Stimulated activated CD8-positive, alpha-beta memory T cell treated with anti-CD3 and anti-CD28 coated beads, Interleukin-15, amount 100 ng/mL, for 24 hours (primary cell): ENCODE measurements at regions not wholly inside any gene's neighbourhood (a gene's known extent, or its start where the extent isn't known, plus 50 kb on each side); places are given as distances from the start of the nearest gene placed in this dataset.
"Not testable (repeated sequence)": the region's sequence is repeated elsewhere in the genome, so short reads cannot be mapped to it uniquely, and the experiment has no call there.

Source experiments
- DNase-seq: peaks from one replicate; pipeline ENCODE4 v3.0.0-alpha.2; 2020; ENCODE audit warnings: low read depth

- DNase-seq, result no peak
Observed at GRCh38 chr2:16036951-16037350, 96.6 kb downstream of the MYCN start.

GRCh38 chr2:16035747-16036745 lies 95.7 kb downstream of the MYCN start:
- no peak for DNase-seq

- DNase-seq, result no peak
Observed at GRCh38 chr2:16034975-16035746, 94.8 kb downstream of the MYCN start.

GRCh38 chr2:16034151-16034974 lies 94.0 kb downstream of the MYCN start:
- DNase-seq, result no peak

GRCh38 chr2:16033032-16033293 lies 92.6 kb downstream of the MYCN start:
- DNase-seq, result no peak

GRCh38 chr2:16032282-16033031 lies 92.1 kb downstream of the MYCN start:
- no peak for DNase-seq

GRCh38 chr2:16031848-16032159 lies 91.5 kb downstream of the MYCN start:
- DNase-seq, result no peak

GRCh38 chr2:16031058-16031847 lies 90.9 kb downstream of the MYCN start:
- no peak for DNase-seq

- no peak for DNase-seq
Observed at GRCh38 chr2:16030206-16031057, 90.1 kb downstream of the MYCN start.

GRCh38 chr2:16028644-16029043 lies 88.3 kb downstream of the MYCN start:
- DNase-seq, result no peak

- no peak for DNase-seq
Observed at GRCh38 chr2:16026816-16027501, 86.6 kb downstream of the MYCN start.

GRCh38 chr2:16025876-16026640 lies 85.7 kb downstream of the MYCN start:
- no peak for DNase-seq

- DNase-seq, result no peak
Observed at GRCh38 chr2:16025211-16025875, 85.0 kb downstream of the MYCN start.

- not testable (repeated sequence) for DNase-seq
Observed at GRCh38 chr2:16024628-16025027, 84.3 kb downstream of the MYCN start.

- DNase-seq, result no peak
Observed at GRCh38 chr2:16023506-16024360, 83.4 kb downstream of the MYCN start.

GRCh38 chr2:16022548-16023240 lies 82.3 kb downstream of the MYCN start:
- DNase-seq, result no peak
